NOMO-1 treated with DMSO at 0.1 percent for 48 hours (cell line): ENCODE measurements at regions not wholly inside any gene's neighbourhood (a gene's known extent, or its start where the extent isn't known, plus 50 kb on each side); places are given as distances from the start of the nearest gene placed in this dataset.
"Not testable (repeated sequence)": the region's sequence is repeated elsewhere in the genome, so short reads cannot be mapped to it uniquely, and the experiment has no call there.

ENCODE experiments used
- DNase-seq: peaks from one replicate; lab custom pipeline; 2025; ENCODE audit not compliant: unreplicated experiment; lab: John Stamatoyannopoulos, UW

DNA sequence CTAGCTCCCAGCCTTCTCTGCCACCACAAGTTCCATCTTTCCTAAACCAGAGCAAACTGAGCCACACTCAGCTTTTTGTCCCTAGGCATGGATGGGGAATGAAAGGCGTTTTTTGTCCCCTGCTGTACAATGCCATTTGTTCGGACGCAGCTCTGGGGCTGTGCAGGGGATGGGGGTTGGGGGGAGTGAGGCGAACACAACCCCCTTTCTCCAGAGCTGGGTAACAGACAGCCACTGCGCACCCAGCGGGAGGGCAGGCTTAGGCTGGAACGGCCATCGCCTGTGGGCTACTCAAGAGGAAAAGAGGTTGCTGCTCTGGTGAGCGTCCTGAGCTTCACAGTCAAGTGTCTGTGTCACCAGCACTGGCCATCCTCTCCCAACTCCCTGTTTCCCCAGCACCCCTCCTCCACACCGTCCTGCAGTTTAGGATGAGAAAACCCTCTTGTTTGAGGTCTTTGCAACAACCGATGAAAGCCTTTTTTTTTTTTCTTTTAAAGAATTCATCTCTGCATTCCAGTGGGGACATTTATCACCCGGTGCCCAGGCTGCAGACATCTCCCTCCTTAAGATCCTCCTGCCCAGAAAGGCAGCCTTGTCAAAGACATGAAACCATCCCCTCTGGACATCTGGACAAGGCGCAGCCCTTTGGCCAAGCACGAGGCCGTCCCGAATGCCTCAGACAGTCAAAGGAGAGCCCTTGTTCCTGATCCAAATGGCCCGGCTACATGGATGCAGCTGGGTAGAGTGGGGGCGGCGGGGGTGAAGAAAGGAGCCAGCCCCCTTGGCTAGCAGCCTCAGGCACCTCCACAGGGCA lies 419.6 kb downstream of the BCOR start:
- DNase-seq: no peak

- no peak for DNase-seq
Measured at GRCh38 chrX:39678914-39679313, 418.8 kb downstream of the BCOR start.

DNA sequence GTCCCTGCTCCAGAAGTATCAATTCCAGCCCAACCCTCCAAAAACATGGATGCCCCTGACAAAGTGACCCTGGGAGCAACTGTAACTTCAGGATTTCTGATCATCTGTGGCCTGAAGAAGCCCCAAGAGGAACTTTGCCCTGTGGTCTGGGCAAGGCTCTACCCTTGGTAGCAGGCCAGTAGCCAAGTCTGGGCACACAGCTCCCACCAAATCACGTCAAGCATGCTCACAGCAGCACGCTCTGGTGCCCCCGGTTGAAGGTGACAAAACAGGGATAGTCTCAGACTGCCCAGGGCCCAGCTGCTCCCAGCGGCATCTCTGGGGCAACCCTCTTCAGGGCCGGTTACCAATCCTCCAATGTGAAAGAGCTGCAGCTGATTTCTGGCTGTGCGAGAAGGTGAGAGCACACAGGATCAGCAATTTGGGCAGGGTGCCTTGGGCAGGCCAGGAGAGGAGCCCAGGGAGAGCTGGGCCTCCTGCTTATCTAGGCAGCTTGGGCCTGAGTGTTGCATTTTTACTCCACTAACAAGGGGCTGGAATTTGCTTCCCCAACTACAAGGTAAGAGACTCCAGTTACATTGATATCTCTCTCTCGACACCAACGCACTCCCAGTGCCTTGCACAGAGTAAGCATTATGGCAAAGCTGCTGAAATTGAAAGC lies 418.1 kb downstream of the BCOR start:
- no peak for DNase-seq

- no peak for DNase-seq
Measured at GRCh38 chrX:39681885-39682284, 415.9 kb downstream of the BCOR start.

GRCh38 chrX:39682778-39683177 lies 415.0 kb downstream of the BCOR start:
- no peak for DNase-seq

DNA sequence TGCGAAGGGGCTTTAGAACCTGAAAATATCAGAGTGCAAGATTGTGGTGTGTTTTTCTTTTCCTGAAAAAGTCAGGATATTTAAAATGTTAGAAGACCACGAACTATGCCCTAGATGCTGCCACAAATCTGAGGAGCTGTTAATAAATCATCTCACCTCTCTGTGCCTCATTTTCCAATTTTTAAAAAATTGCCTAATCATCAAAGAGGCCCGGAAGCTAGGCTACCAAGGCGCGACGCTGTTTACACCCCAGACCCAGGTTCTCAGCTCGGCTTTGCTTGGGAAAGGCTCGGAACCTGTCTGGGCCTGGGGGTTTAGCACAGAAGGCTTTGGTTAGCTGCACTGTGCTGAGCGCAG lies 409.6 kb downstream of the BCOR start:
- no peak for DNase-seq

- no peak for DNase-seq
Measured at GRCh38 chrX:39688576-39689375, 409.0 kb downstream of the BCOR start.

- DNase-seq: no peak
Measured at GRCh38 chrX:39689376-39690104, 408.2 kb downstream of the BCOR start.

DNA sequence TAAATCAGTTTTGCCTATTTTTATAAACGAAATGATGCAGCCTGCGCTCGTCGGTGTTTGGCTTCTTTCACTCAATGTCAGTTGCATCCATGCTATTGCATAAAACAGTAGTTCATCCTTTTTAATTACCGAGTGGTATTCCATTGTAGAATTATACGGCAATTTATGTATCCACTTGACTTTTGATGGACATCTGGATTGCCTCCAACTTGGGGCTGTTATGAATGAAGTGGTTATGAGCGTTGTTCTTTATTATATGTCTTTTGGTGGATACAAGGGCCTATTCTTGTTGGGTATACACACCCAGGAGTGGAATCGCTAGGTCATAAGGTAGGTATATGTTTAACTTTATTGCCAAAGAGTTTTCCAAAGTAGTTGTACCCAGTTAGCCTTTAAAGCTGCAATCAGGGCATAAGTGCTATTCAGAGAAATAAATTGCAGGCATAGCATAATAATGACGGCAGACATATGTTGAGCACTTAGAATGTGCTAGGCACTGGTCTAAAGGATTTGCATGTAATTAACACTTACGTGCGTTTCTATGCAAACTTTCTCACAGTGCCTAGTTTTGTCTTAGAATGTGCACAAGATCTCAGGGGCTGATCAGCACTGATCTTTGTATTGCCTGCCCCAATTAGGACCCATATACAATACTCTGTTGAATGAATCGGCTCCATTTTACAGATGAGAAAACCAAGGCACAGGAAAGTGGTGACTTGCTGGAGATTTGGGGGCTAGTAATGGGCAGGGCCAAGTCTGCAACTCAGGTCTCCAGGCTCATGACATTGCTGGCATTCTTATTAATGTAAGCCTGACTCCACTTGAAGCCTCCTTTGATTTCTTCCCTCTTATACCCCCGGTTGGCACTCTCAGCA lies 407.0 kb downstream of the BCOR start:
- DNase-seq: no peak

DNA sequence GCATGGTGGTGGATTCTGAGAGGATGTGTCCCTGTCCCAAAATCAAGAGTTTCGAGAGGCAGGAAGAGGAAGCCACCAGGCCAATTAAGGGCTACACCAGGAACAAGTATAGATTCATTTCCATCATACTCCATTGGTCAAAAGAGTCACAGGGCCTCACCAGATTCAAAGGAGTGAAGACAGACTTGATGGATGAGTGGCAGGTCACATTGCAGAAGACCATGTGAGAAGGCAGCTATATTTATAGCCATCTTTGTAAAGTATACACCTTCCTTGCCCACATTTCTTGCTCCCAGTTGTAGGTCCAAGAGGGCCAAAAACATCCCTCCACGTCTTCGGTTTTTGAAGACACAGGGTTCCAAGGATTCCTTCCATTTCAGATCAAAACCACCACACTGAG lies 406.0 kb downstream of the BCOR start:
- no peak for DNase-seq

- no peak for DNase-seq
Measured at GRCh38 chrX:39692796-39693195, 405.0 kb downstream of the BCOR start.

DNA sequence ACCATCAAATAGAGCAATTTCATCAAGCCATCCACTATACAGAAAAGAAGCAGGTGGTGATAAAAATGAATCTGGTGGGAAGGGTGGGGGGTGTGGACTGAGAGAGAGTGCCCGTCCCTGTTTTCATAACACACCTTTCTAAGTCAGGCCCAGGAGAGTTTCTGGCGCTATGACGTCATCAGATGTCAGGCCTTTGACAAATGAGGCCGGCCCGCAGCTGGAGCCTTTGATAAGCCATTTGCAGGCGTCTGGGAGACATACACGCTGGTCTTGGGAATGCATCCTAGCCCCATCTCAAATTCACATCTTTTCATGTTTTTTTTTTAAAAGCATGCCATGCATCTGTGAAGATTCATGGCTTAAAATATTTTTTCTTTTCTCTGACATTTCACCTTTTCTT lies 404.5 kb downstream of the BCOR start:
- DNase-seq: no peak

DNA sequence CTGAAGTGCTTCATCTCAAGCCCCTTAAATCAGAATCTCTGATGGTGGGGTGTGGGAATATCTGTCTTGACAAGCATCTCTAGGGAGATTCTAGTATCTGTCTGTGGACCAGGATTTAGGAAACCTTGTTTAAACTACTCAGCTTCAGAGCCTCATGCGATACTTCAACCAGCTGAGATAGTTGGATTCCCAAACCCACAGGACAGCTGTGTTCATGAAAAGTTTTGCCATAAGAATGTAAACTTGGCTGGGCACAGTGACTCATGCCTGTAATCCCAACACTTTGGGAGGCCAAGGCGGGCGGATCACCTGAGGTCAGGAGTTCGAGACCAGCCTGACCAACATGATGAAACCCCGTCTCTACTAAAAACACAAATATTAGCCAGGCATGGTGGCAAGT lies 395.1 kb downstream of the BCOR start:
- DNase-seq: not testable (repeated sequence)

- no peak for DNase-seq
Measured at GRCh38 chrX:39703307-39703706, 394.5 kb downstream of the BCOR start.

DNA sequence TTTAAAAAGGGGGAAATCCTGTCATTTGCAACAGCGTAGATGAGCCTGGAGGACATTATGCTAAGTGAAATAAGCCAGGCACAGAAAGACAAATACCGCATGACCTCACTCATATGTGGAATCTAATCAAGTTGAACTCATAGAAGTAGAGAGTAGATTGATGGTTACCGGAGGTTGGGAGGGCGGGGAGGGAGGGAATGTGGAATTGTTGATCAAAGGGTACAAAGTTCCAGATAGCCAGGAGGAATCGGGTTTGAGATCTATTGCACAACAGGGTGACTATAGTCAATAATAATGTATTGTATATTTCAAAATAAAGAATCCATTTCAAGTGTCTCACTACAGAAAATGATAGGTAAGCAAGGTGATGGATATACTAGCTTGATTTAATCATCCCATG lies 393.2 kb downstream of the BCOR start:
- DNase-seq: no peak

GRCh38 chrX:39705290-39705689 lies 392.5 kb downstream of the BCOR start:
- DNase-seq: no peak

GRCh38 chrX:39709364-39709763 lies 388.4 kb downstream of the BCOR start:
- no peak for DNase-seq

DNA sequence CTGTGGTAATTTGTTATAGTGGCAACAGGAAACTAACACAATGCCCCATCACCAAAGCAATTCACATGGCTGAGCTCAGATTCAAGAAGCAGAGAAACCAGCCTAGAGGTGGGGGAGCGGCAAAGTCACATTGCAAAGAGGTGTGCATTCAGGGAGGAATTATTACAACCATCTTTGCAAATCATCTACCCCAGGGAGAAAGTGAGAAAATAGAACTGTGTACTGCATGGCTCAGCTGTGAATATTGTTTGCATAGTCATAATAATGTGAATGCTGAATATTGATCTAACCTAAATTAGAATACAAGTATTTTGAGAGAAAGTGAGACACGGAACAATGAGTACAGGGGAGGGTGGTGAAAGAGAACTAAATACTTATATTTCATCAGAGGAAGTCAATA lies 387.9 kb downstream of the BCOR start:
- no peak for DNase-seq

GRCh38 chrX:39710776-39711175 lies 387.0 kb downstream of the BCOR start:
- no peak for DNase-seq

DNA sequence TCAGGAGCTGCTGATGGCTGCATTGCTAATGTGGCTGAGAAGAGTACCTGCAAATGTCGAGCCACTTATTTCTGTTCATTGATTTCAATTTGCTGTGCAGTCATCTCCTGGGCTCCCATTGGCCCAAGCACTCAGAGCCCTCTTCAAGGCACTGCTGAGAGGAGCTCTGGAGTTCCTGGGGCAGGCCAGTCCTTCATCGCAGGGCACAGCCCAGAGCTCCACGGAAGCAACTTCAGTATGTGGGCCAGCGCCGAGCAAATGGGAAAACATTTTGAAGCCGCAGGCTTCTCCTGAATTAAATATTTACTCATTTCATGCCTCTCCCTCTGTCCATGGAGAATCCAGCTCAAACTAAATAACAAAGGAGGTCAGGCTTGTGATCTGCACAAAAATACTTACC lies 383.3 kb downstream of the BCOR start:
- DNase-seq: no peak
